GM18861 (cell line): ENCODE measurements at regions not wholly inside any gene's neighbourhood (a gene's known extent, or its start where the extent isn't known, plus 50 kb on each side); places are given as distances from the start of the nearest gene placed in this dataset.
"Not testable (repeated sequence)": the region's sequence is repeated elsewhere in the genome, so short reads cannot be mapped to it uniquely, and the experiment has no call there.

Experiments
- ATAC-seq: cut with Tn5 transposase; IDR thresholded peaks from one replicate; pipeline ENCODE4 v1.9.1; 2021; ENCODE audit not compliant: unreplicated experiment

DNA sequence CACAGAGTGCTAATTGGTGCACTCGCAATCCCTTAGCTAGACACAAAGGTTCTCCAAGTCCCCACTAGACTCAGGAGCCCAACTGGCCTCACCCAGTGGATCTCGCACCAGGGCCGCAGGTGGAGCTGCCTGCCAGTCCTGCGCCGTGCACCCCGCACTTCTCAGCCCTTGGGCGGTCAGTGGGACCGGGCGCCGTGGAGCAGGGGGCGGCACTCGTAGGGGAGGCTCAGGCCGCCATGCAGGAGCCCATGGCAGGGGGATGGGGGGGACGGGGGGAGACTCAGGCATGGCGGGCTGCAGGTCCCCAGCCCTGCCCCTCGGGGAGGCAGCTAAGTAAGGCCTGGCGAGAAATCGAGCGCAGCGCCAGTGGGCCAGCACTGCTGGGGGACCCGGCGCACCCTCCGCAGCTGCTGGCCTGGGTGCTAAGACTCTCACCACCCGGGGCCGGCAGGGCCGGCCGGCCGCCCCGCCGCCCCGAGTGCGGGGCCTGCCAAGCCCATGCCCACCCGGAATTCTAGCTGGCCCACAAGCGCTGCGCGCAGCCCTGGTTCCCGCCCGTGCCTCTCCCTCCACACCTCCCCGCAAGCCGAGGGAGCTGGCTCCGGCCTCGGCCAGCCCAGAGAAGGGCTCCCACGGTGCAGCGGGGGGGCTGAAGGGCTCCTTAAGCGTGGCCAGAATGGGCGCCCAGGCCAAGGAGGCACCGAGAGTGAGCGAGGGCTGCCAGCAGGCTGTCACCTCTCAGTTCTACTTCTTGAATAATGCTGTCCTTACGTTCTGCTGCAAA is 258.2 kb downstream of the GALC start:
- not testable (repeated sequence) for ATAC-seq

DNA sequence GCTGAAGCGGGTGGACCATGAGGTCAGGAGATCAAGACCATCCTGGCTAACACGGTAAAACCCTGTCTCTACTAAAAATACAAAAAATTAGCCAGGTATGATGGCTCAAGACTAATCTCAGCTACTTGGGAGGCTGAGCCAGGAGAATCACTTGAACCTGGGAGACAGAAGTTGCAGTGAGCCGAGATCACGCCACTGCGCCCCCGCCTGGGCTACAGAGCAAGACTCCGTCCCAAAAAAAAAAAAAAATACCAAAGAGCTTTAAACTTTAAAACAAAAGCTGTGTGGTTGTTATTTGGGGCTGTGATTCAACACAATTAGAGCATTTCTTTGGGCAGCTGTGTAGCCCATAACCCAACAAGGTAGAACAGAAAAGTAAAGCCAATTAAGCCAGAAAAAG is 259.9 kb downstream of the GALC start:
- ATAC-seq: not testable (repeated sequence)

DNA sequence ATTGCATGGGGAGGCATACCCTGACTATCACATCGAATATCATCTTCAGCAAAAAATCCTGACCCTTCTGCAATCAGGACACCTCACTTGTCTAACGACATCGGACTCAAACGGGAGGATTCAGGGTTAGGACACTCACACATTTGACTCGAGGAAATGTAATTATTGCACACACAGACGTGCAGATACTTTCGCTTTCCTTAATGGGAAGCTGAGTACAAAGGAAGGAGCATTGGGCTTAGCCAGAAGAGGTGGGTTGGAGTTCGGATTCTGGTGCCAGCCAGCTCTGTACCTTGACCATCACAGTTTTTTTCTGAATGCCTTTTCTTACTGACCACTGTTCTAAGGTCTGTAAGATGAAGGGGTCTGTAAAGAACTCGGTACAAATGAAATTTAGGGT is 260.4 kb downstream of the GALC start:
- no peak for ATAC-seq

DNA sequence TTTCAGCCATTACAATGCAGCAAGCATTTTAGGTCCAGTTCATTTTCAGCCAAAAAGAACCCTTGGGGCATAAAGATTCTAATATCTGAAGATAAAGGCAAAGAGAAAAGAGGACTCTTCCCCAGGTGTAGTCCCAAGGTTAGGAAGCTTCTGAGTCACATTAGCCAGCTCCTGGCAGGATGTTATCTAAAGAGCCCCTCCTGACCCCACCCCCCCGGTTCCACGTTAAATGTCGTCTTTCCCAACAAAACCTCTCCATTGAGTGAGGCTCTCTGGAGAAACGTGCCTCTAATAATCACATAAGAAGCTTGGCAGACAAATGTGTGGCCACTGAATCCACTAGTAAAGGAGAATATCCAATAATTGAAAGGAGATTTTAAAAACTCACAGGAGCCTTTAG is 267.7 kb downstream of the GALC start:
- no peak for ATAC-seq

DNA sequence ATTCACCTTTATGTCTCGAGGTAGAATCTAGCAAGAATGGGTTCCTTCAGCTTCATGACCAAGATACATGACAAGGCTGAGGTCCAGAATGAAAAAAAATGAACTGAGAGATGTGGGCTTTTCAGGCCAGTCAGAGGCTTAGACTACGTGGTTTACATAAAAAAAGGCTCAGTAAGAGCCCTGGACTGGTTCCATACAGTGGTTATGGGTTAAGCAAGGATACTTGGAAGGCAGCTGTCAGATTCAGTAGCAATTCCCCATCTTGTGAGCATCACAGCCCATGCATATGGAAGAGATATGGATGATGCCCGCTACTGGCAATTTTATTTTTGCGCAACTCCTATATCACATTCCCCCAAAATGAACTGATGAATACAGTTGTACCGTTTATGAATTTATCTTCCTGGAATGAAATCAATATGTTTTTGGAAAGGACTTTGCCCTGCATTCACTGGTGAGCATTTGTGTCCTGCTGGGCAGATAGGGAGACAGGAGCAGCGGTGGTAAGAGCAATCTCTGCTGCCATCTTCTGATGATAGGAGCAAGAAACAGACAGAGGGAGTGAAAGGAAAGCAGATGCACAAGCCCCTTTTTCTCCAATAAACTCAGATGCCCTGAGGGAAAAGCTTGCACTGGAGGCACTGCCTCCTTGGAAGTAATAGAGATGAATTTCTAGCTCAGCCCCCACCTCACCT is 280.4 kb downstream of the GALC start:
- ATAC-seq: no peak

DNA sequence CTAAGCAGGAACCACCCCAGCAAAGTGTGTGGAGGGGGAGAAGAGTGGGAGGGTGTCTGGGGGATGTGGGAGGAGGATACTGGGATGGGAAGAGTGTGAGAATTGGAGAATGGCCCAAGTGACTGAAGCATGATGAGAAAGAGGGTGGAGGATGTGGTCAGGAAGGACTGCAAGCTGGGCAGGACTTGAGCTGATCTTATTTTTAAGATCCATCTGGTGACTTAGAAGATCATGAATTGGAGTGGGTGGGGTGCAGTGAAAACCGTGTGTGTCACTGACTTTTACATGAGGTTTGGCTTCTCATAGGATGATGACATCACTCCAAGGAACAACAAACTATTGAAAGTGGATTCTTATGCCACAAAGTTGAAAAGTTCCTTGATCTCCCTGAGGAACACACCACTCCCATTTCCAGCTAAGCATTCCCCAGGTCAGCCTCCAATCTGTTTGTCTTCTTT is 287.5 kb downstream of the GALC start:
- no peak for ATAC-seq

DNA sequence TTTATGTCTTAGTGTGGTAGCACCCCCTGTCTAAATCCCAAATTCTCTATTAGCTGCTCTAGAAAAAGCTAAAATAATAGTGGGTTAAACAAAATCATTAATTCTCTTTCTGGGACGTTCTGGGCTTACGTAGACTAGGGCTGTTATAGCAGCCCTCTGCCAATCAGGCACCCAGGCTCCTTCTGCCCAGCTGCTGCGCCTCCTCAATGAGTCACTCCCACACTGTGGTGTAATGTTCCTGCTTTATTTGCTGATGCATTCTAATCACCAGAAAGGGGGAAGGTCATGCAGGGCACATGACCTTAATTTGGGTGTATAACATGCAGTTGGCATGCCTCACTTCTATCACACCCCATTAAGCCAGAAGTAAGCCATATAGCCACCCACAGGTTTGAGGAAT is 294.5 kb downstream of the GALC start:
- no peak for ATAC-seq

DNA sequence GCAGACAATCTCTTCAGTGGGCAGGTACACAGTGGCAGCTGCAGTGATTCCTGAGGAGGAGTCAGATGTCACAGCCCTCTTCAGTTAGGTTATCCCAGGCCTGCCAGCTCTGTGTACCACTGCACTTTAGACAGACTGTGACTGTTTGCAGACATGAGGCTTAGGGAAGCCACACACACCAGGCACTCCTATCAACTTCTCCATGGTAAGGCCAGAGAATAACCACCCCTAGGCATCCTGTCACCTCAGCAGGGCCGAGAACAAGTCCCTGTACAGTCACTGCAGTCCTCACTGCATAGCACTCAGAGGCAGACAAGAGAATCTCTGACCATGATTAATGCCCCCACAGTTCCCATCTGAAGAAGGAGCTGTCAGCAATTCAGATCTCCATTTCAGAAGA is 296.5 kb downstream of the GALC start:
- no peak for ATAC-seq

DNA sequence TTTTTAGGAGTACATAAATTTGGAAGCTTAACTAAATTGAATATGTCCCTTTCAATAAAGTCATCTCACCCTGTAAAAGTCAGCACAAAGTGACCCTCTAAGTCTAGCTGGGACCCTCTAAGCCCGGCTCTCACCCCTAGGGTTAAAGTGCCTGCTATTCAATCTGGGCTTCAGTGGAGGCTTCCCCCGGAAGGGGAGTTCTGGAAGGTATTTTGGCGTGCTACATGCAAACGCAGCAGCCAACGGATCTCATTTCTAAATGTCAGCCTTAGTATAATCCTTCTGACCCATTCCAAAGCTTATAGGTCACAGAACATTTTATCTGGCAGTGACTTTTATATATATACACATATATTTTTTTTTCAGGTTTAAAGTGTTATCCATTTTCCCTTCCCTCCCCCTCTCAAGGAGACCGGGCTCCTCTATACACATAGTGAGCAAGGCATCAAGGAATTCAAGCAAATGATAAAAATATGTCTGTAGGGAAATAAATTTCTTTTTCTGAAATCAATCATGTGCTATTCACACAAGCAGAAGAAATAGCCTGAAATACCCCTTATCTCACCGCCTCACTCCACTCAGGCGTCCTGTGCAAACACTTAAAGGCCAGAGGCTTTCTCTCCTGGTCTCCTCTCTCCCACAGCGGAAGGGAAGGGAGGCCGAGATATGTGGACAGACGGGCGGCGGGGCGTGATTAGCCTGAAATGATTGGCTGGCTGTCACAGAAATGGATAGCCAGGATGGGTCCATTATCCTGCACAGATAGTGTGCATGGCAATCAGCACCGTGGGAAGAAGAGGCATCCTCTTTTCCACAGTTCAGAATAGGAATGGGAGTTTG is 301.7 kb downstream of the GALC start:
- ATAC-seq: no peak

DNA sequence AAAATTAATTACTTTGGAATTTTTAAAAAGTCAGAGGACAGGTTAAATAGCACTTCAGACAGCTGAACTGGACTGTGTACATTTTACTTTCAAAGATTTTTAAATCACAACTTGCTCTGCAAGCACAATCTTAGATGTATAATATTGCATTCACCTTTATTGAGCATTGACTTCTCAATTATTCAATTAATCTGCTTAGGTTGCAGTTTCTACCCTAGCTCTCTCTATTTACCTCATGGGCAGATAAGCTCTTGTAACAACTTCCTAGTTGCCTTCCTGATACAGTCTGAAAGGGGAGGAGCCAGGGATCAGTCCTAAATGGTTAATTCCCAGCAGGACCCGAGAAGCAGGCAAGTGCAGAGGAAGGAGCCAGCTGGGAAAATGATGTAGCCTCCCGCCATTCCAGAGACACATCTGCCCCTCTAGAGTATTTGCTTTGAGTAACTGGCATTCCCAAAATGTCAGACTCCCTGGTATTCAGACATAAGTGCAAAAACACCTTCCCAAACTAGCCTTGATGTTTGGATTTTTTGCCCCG is 302.8 kb downstream of the GALC start:
- no peak for ATAC-seq

DNA sequence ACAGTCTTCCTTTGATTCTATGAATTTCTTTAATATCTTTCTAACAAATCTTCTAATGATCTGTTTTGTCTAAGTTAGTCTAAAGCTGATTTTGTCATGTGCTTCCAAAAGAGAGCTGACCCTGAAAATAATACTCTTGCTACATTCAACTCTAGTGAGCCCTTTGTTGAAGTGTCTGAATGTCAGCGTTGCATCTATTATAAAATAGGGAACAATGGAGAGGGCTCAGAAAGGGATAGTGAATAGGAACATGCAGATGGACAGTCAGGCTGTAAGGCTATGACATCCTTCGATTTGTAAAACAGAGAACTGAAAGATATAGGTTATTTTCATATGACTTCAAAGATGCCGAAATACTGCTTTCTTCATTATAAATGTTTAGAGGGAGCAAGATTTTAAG is 304.5 kb downstream of the GALC start:
- ATAC-seq: no peak

DNA sequence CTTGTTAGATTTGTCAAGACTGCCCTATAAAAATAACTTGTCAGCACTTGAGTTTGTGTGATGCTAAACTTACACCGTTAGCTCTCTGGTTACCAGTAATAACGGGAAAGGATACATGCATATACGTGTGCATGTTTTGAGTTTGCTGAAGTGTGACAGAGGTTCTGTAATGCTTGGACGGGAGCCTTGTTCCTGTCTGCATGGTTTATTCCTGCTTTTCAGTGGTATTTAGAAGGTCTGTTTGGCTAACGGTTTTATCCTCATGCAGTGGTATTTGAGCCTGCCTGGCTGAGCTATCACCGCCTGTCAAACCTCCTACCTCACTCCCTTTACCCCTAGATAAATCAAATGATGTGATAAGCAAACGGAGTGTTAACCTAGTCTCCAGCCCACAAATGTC is 305.6 kb downstream of the GALC start:
- ATAC-seq: no peak

DNA sequence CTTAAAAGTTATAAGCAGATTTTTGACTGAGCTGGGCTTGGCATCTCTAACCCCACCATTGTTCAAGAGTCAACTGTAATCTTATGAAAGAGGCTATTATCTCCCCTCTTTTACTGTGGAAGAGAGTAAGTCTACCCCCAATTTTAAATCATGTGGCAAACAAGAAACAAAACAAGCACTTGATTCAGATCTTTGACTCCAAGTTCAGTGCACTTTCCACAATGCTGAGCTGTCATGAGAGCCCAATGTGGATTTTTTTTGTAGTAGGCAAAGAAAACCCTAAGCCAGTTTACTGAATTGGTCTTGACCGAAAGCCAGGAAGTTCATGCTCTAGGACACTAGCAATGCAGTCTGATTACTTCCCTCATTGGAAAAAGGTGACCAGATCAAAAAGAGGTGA is 306.2 kb downstream of the GALC start:
- ATAC-seq: no peak

DNA sequence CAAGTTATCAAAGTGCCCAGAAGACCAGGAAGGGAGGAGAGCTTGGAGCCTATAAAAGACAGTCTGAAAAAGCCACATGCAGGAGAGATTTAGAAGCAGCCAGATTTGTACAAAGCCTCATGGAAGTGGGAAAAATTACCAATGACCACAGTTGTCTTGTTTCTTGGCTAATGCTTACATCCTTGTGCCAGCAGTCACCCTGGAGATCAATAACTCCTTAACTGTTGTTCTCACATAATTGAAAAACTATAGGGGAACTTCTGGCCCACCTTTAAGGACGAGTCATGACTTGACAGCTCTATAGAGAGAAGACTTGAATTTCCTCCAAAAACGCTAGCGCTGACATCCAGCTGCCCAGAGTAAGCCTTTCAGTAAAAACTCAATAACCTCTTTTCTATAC is 313.1 kb downstream of the GALC start:
- no peak for ATAC-seq

DNA sequence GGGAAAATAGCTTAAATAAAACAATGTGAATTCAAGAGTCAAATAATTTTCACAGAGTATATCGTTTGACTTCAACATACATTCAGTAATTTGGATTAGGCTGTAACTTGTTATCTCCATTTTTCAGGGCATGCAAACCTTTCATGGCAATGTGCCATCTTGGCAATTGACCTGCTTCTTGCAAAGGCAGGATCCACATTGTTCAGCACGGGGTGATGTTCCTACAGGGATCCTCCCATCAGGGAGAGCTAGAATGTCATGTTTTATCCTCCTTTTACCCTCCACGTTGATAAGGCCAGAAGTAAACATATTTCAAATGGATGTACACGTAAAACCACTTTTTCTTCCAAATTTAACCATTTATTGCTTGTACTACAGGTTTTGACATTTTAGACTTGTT is 314.4 kb downstream of the GALC start:
- ATAC-seq: no peak

DNA sequence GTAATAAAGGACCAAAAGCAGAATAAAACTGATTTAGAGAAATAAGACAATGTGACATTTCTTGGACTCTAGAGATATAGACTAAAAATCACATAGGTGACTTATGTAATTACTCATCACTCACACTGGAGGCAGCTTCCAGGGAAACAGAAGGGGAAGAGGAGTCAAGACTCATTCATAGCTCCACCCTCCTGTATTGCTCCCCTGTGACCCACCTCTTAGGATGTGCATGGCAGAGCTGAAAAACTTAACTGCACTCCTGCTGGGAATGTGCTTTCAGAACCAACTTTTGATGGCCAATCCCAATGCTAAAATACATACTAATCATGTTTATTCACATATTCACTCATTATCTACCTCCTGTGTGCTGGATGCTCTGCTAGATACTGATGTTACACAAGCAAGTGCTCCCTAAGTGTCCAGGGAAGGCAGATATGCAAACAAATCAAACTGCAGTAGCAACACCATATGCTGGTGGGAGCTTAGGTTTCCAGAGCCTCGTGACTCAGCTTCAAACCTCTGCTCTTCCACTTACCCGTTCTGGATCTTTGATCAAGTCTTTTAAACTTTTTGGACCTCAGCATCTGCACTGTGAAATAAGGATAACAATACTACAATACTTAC is 316.1 kb downstream of the GALC start:
- no peak for ATAC-seq

DNA sequence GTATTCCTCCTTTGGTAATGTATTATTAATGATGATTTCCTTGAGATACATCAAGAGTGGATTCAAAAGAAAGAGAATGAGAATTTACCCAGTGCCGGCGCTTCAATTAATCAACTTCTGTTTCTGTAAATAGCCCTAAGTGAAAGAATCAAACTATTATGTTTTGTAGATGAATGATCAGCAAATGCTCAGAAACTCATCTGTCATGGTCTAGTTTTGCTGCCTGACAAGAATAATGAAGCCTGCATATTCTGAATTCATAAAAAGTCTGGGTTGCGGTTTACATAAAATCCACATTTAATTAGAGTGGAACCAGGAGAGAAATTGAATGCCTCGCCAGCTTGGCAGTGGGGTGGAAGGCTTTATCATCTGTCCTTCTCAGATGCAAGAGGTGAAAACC is 325.3 kb downstream of the GALC start:
- ATAC-seq: no peak

DNA sequence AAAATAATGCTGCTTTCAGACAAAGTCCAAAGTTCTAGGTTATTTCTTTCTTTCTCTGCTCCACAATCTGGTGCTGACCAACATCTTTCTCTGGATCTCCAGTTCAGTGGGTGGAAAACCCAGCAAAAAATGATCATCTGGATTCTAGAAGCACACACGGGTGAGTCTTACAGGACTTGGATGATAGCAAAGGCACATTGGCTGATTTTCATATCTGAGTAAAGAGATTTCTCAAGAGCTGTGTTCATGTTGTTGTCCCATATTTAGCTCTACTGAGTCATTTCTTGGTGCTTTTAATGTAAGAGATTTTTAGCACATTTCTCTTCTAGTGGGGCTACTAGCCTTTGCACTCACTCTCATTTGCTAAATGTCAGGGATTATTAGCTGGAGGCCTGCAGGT is 336.7 kb downstream of the GALC start:
- no peak for ATAC-seq

DNA sequence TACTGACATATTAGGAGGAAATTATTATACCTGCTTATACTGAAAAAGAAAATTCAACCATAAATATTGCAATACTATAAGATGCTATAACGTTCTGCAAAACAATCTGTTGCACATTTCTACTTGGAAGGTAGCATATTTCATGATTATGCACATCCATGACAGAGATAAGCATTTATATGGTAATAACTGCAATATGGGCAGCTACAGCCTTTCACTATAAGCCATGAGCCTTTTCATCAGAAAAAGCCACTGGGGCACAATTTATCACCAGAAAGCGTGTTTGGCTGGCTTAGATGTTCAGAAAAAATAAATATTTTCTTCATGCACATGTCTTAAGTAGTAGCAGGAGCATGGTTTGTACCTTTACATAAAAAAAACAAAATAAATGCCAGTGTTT is 340.7 kb downstream of the GALC start:
- ATAC-seq: no peak

DNA sequence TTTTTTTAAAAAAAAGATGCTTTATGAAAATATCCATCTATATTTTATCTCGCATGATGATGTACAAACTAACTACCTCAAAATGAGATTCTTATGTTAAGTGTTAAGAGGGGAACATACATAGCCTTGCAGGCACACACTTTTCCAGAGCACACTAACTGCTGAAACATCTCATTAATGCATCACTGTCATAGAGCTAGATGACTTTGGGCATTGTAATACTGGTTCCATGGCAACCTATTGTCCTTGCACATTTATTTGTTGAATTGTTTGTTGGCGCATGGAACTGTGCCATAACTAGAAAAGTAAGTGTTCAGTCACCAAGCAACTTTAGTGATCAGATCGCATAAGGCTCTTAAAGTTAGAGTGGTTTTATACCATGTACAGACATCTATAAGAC is 348.3 kb downstream of the GALC start:
- no peak for ATAC-seq

DNA sequence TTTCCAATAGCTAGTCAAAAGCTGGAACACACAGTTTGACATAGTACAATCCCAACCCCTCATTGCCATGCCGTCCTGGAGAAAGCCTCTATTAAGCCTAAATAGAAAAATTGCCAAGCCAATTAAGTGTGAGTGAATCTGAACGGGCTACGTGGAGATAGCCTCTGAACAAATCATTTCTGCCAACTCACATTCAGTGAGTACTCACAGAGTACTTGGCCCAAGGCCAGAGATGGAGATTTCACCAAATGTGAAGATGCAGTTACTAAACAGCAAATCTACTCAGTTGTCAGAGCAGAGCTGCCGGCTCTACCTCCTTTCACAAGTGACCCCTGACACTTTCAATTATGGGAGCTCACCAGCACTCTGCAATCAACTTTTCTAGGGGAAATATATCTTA is 350.0 kb downstream of the GALC start:
- ATAC-seq: no peak
